IPS-NIHi7 (cell line): ENCODE measurements at regions not wholly inside any gene's neighbourhood (a gene's known extent, or its start where the extent isn't known, plus 50 kb on each side); places are given as distances from the start of the nearest gene placed in this dataset.

Experiments used
- DNase-seq: peaks from one replicate; pipeline ENCODE4 v3.0.0; 2012; ENCODE audit warnings: mixed read lengths; ENCODE audit errors: extremely low spot score

DNA sequence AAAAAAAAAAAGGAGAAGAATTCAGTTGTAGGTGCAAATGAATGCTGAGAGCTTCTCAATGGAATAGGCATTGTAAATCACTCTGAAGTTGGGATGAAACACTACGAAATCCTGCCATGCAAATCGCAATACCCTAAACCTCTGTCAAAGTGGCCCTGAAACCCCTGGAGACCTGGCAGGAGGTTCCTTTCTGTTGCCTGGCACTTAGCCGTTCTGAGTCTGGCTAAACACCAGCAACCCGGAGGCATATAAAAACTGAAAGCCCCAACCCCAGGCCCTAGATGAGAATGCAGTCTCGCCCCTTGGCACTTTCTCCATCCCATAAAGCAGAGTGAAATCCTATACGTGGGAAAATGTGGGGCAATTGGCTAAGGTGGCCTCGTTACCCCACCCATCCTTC, 151.5 kb upstream of the PARP11 start:
- no peak for DNase-seq

DNA sequence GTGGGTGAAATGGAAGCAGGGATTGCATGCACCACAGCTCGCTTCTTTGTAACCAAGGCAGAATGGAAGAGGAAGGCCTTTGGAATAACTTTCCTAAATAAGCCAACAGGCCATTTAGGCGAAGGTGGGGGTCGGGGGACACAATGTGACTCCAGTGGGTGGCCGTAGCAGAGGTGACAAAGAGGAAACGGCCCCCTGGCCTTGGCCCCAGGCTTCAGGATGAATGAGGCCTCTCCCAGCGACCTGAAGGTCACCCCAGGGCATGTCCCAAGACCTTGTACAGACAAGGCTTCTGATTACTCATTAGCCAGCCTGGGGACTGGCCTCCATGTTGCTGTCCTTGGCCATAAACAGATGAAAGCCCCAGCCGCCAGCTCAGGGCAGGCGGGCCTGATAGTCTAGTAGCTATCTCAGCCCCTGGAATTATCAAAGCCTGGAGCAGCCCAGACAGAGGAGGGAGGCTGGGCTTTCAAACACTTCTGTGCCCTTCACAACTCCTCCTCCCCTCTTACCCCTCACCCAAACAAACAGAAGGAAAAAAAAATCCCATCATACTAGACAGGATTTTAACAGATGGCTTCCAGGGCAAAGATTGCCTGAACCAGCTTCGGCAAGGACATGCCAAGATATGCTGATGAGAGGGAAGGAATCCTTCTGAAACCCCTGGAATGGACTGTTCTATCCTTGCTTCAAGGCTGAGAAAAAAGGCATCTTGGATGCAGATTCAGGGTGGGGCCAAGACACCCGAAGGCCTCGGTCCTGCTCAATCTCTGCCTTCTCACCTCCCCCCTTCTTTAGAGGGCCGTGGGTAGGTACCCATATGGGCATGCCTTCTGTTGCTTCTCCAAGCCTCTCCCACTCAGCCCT, 142.3 kb upstream of the PARP11 start:
- DNase-seq: peak; percentile 28

DNA sequence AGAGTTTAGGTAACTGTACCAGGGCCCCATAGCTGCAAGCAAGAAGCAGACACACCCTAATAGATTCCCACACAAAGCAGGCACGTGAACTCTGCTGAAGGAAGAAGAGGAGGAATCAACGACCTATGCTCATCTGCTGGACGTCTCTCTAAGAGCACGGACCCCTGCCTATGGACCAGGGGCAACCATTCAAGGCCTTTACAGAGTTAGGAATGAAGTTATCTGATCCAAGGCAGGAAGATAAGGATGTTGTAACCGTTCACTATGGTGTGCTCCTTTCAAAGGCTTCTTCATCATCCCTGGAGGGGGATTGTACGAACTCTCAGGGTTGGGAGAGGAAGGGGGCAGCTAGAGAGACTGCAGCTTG, 141.6 kb upstream of the PARP11 start:
- DNase-seq: no peak

DNA sequence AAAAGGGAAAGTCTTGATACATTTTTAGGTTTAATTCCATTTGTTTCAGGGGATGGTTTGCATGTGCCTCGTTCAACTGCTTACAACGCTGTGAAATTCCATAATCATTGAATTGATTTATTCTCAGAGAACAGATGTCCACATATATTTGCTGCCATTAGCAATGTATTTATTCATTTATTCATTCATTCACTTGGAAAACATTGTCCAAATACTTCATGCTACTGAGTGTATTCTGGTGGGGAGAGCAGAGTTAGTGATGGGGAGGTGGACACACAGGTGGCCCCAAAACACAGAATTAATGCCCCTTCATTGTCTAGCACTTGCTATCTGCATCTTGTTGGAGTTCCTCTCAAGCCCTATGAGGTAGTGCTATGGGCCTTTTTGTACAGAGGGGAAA, 141.2 kb upstream of the PARP11 start:
- no peak for DNase-seq

DNA sequence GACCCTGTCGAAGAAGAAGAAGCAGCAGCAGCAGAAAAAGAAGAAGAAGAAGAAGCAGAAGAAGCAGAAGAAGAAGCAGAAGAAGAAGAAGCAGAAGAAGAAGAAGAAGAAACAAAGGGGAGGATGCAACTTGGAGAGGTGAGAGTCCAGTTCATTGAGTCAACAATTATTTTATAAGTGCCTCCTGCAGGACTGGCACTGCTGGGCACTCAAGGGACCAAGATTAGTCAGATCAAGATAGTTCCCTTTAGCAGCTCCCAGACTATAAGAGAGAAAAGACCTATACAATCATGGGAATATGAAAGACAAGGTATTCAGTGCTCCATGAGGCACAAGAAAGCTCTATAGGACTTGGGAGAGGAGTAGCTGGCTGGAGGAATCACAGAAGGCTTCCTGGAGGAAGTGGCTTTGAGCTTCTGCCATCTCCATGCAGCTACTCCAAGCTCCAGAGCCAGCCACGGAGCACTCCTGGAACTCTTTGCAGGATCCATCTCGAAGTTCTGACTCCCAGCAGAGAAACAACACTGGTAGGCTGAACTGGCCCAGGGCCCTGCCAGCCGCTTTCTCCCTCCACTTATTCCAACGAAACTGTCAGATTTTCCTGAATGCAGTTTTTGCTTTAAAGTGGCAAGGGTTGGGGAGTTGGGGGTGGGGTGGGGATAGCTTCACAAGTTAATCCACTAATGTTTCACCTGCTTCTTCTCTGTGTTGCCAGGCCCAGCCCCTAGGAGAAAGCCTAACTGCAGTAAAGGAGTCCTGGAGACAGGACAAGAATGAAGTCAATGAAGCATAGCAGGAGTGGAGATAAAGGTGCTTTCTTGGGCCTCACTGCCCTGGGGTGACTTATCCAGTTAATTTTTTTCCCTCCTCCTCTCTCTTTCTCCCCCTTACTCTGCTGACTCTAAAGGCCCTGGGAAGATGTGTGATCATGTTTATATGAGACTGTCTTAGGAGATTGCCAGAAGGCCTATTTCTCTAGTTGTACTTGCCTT, 140.1 kb upstream of the PARP11 start:
- DNase-seq: no peak

DNA sequence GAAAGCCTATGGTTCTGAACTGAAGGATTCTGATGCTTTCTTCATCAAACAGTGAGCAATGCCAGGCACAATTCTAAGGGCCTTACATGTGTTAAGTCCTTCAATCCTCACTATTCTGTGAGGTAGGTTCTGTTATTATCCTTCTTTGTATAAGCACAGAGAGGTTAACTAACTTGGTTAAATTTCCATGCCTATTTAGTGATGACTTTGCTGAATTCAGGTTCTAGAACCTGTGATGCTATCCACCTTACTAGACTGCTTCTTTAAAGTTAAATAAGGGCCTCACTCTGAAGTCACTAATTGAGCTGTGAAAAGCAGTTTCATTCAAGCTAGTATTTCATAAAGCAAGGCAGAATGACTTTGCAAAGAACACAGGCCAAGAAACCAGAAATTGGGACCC, 138.9 kb upstream of the PARP11 start:
- no peak for DNase-seq

DNA sequence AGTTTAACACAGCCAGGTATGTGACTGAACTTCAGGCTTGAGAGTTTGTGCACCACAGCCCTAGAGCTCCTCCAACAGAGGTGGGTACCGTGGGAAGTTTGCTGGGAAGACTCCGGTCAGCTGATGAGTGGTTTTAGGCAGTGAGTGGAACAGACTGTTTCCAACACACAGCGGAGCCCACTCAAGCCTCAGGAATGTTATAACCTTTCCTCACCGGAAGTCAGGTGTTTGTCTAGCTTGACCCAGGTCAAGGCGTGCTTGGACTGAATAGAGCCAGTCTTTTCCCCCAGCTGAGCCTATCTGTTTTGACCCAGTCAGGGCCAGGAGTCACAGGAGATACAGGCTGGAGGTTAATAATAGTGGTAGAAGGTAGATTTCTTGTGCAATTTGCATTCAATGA, 138.4 kb upstream of the PARP11 start:
- DNase-seq: no peak

DNA sequence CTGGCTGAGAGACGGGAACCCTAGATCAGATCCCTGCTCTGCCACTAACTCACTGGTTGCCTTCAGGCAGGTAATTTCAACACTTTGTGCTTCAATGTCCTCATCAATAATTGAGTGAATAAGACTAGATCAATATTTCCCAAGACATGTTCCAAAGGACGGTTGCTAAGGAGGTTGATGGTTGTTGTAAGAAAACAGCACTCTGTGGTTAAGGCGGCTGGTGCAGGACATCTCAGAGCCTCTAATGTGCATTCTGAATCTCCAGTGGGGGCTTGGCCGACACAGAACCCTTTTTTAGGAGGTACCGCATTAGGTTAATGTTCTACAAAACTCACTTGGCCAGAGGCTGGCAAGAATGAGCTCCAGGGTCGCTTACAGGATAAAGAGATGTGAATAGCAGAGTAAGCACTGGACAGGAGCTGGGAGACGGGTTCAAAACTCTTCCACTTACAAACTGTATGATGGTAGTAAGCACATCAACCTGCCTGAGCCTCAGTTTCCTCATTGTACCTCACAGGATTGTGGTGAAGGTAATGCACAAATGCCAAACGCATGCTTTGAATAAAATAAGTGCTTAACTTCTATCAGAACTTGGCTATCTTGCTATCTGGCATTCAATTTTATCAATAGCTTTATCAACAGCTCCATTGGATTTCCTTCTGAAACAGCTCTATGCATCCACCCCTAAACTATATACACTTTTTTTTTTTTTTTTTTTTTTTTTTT, 136.9 kb upstream of the PARP11 start:
- no peak for DNase-seq

DNA sequence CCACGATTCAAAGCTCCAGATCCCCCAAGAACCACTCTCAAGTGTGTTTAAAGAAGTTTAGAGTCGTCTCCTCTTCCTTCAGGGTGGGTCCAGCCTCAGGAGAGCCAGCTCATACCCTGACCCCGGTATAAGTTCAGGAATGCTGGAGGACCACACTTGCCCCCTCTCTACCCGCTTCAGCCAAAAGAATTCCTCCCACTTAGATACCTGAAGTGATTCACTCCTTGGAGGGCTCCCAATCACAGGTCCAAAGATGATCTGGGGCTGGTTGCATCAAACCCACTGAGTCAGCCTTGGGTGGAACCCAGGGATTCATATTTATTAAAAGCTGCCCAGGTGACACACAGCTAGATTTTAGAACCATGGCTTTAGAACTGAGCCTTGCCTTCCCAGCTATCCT, 133.5 kb upstream of the PARP11 start:
- no peak for DNase-seq

DNA sequence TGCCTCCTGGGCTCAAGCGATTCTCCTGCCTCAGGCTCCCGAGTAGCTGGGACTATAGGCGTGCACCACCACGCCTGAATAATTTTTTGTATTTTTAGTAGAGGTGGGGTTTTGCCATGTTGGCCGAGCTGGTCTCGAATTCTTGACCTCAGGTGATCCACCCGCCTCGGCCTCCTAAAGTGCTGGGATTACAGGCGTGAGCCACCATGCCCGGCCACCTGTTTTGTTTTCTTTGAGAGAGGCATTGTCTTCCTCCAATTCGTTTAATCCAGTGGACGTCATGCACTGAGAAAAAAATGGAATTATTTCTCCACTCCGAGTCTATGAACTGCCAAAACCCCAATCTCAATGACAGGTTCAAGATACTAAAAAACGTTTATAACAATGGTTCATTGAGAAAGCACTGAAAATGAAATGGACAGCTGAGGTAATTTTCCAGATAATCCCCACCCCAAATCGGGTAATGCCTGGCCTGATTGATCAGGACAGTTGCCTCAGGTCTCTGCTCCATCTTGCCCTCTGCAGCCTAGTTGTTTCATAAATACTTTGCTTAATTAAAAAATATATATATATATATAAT, 132.7 kb upstream of the PARP11 start:
- no peak for DNase-seq

DNA sequence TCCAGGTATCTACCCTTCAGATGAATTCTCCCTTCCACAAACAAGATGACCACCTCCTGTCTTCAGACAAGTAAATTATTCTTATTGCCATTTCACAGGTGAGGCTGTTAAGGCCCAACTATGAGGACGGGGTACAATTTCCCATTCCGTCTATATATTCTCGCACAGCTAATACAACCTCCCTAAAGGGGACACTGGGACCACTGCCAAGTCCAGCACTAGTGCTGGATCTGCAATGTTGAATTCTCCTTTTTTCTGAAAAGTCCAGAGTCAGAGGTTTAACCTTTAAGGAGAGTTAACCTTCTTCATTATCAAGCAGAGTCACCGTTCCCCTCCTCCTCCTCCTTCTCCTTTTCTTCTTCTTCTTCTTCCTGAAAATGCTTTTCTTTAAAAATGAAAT, 130.4 kb upstream of the PARP11 start:
- no peak for DNase-seq

DNA sequence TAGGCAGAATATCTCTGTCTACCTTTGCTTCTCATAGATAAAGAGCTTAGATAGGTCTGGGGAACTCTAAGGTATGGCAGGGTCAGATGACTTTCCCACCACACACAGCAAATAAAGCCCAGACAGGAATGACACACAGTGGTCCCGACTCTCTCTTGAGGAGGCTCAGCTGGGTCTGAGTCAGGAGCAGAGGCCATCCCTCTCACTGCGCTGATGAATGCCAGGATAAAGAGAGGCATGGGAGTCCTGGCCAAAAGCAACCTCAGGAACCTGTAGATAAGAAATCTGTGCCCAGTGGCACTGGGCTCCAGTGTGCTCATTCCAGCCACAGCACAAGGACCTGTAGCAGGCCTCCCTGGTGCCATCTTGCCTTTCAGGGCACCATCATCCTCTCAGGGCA, 129.4 kb upstream of the PARP11 start:
- DNase-seq: no peak

DNA sequence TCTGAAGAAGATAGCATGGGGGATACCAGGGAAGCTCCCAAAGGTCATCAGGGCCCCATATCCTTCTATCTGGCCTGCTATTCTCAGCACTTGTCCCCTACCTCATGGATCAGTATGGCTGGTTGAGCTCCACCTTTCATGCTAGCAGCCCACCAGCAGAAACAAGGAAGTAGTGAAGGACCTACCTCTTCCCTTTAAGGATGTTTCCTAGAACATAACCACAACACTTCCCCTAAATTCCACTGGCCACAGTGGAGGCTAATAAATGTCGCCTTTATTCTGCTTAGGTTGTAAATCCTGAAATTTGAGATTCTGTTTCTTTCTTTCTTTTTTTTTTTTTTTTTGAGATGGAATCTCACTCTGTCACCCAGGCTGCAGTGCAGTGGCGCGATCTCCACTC, 128.6 kb upstream of the PARP11 start:
- no peak for DNase-seq

DNA sequence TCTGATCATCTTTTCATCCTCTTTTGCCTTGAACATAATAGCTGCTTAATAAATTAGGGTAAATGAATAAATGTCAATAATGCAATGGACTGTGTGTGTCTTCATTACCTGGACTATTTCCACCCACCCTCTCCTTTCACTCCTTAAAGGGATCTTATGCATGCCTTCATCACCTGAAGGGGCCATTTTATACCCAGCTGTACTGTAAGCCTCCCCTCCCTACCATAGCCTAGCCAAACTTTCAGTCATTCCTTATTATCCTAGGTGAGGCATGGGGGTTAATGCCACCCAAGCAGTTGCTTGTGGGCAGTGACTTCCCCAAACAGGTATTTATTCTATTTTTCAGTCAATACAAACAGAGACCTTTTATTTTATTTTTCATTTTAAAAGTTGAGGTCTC, 127.8 kb upstream of the PARP11 start:
- DNase-seq: no peak

DNA sequence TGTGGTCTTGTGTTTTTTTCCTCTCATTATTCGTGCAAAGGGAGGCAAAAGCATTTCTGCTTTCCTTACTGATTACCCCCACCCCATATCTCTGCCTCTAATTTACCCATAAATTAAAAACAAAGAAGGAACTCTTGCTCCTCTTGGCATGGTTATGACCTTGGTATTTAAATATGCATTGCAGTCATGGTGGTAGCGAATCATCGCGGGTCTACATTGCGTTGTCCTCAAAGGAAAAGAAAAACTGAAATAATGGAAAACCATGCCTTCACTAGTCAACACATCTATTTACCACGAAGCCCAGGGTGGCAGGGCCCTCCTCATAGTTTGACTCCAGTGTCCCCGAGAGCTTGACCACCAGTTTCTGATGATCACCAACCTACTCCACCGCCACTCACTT, 126.7 kb upstream of the PARP11 start:
- no peak for DNase-seq

DNA sequence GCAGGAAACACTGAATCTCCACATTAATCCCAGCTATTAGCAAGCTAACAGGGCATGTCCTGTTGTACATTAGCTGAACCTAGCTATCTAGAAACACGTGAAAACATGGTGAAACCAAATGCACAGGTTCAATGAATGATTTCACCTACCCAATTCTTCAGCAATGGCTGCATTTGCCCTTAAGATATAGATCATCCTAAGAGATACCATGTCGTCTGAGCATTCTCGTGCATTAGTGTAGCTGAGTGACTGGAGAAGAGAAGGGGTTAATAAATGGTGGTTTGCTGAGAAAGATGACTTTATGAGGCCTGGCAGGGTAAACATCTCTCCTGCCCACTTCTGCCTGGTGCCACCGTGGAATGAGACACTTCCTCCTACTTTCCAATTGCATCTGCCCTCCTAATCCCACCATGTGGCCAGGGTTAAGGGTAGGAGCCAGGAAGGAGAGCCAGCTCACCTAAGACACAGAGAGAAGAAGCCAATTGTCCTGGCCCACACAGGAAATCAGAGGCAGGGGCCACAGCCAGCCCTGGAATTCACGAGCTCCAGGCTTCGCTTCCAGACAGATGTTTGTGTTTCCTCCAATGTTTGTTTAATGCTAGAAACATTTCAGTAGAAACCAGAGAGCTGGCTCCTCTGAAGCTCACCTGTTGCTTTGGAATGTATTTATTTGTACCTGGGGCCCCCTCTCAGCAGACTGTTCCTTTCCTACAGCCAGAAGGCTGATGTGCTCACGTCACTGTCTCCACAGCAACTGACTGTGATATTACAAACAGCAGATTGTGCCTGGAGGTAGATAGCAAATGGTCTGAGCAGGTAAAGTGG, 126.0 kb upstream of the PARP11 start:
- no peak for DNase-seq

DNA sequence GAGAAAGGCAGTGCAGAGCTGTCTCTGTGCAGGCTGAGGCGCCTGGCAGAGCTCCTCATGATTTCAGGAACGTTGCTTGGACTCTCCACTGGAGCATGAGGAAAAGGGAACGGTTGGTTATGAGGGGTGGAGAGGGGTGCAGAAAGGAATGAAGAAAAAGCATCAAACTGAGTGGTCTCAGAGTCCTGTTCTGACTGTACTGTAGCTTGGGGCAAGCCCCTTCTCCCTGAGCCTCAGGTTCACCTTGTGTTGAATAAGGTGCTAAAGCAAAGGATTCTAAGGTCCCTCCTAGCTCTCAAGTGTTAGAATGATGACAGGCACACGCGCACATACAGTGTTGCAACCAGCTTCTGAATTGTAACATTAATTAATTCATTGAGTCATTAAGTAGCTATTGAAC, 125.2 kb upstream of the PARP11 start:
- no peak for DNase-seq

DNA sequence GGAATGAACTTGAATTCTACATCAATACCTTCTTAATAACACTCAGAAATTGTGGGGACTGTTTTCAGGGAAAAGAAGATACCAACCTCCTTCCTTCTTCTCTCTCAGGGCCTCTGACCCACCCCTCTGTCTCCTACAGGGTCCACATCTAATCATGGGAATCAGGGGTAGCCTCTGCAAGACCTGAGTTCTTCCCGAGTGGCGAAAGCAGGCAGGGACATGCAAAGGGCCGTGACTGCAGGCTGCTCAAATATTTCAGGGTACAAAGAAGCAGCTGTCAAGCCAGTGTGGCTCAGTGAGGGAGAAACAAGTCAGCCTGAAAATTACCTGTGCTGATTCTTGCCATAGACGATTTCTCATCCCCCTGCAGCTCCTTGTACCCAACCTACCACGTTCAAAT, 123.1 kb upstream of the PARP11 start:
- DNase-seq: no peak

DNA sequence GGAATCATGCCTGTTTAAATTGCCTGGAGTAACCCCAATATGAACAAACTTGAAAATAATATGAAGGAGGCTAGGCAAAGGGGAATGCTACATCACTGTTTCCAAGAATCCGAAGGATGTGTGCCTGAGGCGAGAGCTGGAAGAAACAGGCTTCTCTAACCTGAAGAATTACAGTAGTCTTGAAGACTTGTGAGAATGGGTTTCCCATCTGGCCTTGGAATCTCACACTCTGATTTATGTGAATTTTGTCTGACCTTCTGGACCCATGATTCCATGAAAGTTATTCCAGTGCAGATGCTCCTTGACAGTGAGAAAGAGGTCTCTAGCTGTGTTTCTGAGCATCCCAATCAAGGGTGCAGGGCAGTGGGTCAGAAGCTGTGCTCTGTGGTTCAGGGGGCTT, 122.1 kb upstream of the PARP11 start:
- no peak for DNase-seq

DNA sequence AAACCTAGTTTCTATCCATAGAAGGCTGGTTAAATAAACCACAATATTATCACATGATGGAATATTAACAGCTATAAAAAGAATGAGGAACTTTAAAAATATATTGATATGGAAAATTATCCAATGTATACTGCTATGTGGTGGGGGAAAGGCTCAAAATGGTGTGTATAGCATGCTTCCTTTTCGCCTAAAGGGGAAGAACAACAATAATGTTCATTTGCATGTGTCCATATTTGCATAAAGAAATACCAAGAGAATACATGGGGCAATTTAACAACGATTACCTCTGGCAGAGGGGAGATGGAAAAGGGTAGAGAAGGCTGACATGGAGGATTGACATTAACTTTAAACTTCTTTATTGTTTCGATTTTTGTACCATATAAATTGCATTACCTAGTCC, 121.3 kb upstream of the PARP11 start:
- DNase-seq: no peak

DNA sequence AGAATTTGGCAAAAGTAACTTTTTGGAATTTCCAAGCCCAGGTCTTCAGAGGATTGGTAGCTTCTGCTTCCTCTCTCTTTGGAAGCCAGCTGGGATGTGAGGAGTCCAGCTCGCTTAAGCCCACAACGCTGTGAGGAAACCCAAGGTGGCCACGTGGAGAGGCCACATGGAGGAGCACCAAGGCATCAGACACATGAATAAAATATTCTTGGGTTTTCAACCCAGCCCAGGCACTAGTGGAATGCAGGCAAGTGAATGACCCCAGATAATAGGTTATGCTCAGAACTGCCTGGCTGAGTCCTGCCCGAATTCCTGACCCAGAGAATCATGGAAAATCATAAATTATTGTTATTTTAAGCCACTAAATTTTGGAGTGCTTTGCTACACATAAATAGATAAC, 119.7 kb upstream of the PARP11 start:
- DNase-seq: no peak
